ENCODE measurements at regions not wholly inside any gene's neighbourhood (a gene's known extent, or its start where the extent isn't known, plus 50 kb on each side); places are given as distances from the start of the nearest gene placed in this dataset.

DNA sequence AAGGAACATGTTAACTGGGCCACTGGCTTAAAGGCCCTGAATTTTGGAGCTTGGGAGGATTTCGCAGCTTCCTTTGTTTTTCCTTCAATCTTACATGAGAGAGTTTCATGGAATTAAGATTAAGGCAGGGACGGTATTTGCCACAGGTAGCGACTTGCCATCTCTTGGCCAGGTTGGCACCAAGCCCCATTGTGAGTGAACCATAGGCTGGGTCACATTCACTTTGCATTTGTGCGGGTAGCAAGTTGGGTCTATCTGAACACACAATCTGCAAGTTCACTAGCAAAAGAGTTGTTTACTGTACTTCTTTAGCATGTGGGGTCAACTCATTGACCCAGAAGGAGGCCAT lies 106.2 kb upstream of the ATP1A1 start:
- no peak for TF ChIP-seq FOXA1 (IDR thresholded peaks at IDR 0.05; ENCODE audit: borderline replicate concordance)
- TF ChIP-seq, protein P1, sequence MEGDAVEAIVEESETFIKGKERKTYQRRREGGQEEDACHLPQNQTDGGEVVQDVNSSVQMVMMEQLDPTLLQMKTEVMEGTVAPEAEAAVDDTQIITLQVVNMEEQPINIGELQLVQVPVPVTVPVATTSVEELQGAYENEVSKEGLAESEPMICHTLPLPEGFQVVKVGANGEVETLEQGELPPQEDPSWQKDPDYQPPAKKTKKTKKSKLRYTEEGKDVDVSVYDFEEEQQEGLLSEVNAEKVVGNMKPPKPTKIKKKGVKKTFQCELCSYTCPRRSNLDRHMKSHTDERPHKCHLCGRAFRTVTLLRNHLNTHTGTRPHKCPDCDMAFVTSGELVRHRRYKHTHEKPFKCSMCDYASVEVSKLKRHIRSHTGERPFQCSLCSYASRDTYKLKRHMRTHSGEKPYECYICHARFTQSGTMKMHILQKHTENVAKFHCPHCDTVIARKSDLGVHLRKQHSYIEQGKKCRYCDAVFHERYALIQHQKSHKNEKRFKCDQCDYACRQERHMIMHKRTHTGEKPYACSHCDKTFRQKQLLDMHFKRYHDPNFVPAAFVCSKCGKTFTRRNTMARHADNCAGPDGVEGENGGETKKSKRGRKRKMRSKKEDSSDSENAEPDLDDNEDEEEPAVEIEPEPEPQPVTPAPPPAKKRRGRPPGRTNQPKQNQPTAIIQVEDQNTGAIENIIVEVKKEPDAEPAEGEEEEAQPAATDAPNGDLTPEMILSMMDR (IDR thresholded peaks at IDR 0.05 in 2 of 3, conservative IDR thresholded peaks at IDR 0.05 in 1 of 3; ENCODE audit: insufficient read depth in 2 of 3, low read depth in 1 of 3, low read length in 3 of 3), result no peak
- TF ChIP-seq, protein P2, sequence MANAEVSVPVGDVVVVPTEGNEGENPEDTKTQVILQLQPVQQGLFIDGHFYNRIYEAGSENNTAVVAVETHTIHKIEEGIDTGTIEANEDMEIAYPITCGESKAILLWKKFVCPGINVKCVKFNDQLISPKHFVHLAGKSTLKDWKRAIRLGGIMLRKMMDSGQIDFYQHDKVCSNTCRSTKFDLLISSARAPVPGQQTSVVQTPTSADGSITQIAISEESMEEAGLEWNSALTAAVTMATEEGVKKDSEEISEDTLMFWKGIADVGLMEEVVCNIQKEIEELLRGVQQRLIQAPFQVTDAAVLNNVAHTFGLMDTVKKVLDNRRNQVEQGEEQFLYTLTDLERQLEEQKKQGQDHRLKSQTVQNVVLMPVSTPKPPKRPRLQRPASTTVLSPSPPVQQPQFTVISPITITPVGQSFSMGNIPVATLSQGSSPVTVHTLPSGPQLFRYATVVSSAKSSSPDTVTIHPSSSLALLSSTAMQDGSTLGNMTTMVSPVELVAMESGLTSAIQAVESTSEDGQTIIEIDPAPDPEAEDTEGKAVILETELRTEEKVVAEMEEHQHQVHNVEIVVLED (CRISPR knock-in tag; IDR thresholded peaks at IDR 0.05), result no peak
- TF ChIP-seq SLC30A9 (CRISPR knock-in tag; IDR thresholded peaks at IDR 0.05), result no peak
- no peak for TF ChIP-seq BRCA1 (IDR thresholded peaks at IDR 0.05)
- no peak for TF ChIP-seq BRCA1 (CRISPR knock-in tag; IDR thresholded peaks at IDR 0.05)
- no peak for TF ChIP-seq KLF6 (CRISPR knock-in tag; IDR thresholded peaks at IDR 0.05; ENCODE audit: borderline replicate concordance)
- no peak for TF ChIP-seq SMAD1 (IDR thresholded peaks at IDR 0.05; ENCODE audit: low read depth, low read length, partially characterized antibody)
- no peak for TF ChIP-seq HDAC1 (IDR thresholded peaks at IDR 0.05)
- TF ChIP-seq POLR2A (conservative IDR thresholded peaks at IDR 0.05), result no peak

All from K562 (cell line).